ENCODE measurements at regions not wholly inside any gene's neighbourhood (a gene's known extent, or its start where the extent isn't known, plus 50 kb on each side); places are given as distances from the start of the nearest gene placed in this dataset.

DNA sequence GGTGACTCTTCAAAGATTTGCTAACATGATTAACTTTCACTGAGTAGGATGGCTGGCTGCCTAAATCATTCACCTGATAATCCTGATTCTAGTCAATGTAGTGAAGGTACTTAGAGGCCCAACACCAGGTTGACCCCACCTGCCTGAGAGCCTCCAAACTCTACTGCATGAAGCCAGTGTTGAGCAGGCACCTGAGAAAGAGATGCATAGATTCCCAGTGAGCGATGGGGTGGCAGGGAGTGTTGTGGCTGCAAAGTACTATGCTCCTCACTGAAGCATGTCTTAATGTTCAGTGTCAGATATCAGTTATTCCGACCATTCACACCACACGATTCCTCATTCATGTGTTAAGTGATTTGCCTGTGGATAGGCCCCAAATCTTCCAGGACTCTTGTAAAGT is 804.4 kb downstream of the TLE4 start:
- no peak overlapping the region for H3K4me3 ChIP-seq (ENCODE audit: low read depth, low read length)
- DNase-seq (ENCODE audit: low read depth): no peak
- TF ChIP-seq, protein P1, sequence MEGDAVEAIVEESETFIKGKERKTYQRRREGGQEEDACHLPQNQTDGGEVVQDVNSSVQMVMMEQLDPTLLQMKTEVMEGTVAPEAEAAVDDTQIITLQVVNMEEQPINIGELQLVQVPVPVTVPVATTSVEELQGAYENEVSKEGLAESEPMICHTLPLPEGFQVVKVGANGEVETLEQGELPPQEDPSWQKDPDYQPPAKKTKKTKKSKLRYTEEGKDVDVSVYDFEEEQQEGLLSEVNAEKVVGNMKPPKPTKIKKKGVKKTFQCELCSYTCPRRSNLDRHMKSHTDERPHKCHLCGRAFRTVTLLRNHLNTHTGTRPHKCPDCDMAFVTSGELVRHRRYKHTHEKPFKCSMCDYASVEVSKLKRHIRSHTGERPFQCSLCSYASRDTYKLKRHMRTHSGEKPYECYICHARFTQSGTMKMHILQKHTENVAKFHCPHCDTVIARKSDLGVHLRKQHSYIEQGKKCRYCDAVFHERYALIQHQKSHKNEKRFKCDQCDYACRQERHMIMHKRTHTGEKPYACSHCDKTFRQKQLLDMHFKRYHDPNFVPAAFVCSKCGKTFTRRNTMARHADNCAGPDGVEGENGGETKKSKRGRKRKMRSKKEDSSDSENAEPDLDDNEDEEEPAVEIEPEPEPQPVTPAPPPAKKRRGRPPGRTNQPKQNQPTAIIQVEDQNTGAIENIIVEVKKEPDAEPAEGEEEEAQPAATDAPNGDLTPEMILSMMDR (IDR thresholded peaks at IDR 0.05; ENCODE audit: low read depth, low read length): no peak
- no peak for TF ChIP-seq POLR2A (IDR thresholded peaks at IDR 0.05; ENCODE audit: extremely low read depth, insufficient read length)
- TF ChIP-seq, protein P2, sequence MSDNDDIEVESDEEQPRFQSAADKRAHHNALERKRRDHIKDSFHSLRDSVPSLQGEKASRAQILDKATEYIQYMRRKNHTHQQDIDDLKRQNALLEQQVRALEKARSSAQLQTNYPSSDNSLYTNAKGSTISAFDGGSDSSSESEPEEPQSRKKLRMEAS (IDR thresholded peaks at IDR 0.05; ENCODE audit: low read depth, low read length): no peak
- TF ChIP-seq MYC (IDR thresholded peaks at IDR 0.05; ENCODE audit: low read depth, low read length): no peak

DNA sequence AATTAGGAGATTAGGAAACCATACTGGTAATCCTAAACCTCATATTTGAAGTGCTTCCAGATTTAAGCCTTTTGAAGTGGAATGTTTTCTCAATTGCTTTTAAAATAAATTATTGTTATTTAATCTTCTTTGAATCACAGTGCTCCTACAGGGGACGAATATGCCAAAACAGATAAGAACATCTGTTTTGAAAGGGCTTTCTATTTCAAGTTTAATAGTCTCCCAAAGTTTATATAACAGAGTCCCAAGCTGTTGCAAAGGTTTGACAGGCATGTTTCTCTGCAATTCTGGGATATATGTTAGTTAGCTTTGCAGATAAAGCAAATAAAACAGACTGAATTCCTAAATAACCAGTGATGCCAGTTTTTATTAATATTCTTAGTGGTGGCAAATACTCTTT is 803.7 kb downstream of the TLE4 start:
- no peak for DNase-seq (ENCODE audit: low read depth)
- no peak overlapping the region for H3K4me3 ChIP-seq (ENCODE audit: low read depth, low read length)
- TF ChIP-seq, protein P2 (IDR thresholded peaks at IDR 0.05; ENCODE audit: low read depth, low read length): no peak
- TF ChIP-seq, protein P1 (IDR thresholded peaks at IDR 0.05; ENCODE audit: low read depth, low read length): no peak
- TF ChIP-seq MYC (IDR thresholded peaks at IDR 0.05; ENCODE audit: low read depth, low read length) (no peak), POLR2A (IDR thresholded peaks at IDR 0.05; ENCODE audit: extremely low read depth, insufficient read length) (no peak)

DNA sequence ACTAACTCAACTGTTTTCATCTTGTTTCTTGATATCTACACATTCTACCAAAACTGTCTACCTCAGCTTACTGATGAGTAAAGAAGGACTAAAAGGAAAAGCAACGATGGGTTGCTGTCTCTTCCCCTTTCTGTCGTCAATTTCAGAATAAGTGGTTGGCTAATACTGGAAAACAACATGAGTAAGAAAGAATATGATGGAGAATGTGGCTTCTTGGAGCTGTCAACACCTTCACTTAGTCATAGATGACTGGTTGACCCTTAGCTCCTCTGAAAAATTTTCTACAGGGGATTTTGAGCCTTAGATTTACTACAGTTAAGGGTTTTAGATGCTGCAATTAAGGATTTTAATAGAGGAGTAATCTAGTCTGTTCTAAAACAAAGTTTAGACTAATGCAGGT is 797.9 kb downstream of the TLE4 start:
- no peak overlapping the region for H3K4me3 ChIP-seq (ENCODE audit: low read depth, low read length)
- no peak for TF ChIP-seq MYC (IDR thresholded peaks at IDR 0.05; ENCODE audit: low read depth, low read length)
- no peak for DNase-seq (ENCODE audit: low read depth)

DNA sequence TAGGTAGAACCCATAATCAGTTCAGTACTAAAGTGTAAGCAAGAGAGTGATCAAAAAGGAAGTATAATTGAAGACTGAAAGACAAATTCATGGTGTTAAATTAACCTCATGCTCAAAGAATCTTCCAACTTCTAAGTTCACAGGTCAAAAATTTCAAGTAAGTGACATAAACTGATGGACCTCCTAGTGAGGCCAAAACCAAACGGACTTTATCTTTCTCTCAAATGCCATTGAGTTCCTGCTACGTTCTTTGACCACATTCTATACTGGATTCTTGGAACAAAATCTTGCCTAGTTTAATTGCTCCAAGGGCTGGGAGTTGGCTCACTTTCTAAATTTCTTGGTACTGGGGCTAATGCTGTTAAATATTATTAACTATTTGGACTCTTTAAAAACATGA is 794.9 kb downstream of the TLE4 start:
- DNase-seq (ENCODE audit: low read depth): no peak
- TF ChIP-seq, protein P2 (IDR thresholded peaks at IDR 0.05; ENCODE audit: low read depth, low read length): no peak
- TF ChIP-seq MYC (IDR thresholded peaks at IDR 0.05; ENCODE audit: low read depth, low read length) (no peak), POLR2A (IDR thresholded peaks at IDR 0.05; ENCODE audit: extremely low read depth, insufficient read length) (no peak)
- TF ChIP-seq, protein P1 (IDR thresholded peaks at IDR 0.05; ENCODE audit: low read depth, low read length): no peak
- no peak overlapping the region for H3K4me3 ChIP-seq (ENCODE audit: low read depth, low read length)

DNA sequence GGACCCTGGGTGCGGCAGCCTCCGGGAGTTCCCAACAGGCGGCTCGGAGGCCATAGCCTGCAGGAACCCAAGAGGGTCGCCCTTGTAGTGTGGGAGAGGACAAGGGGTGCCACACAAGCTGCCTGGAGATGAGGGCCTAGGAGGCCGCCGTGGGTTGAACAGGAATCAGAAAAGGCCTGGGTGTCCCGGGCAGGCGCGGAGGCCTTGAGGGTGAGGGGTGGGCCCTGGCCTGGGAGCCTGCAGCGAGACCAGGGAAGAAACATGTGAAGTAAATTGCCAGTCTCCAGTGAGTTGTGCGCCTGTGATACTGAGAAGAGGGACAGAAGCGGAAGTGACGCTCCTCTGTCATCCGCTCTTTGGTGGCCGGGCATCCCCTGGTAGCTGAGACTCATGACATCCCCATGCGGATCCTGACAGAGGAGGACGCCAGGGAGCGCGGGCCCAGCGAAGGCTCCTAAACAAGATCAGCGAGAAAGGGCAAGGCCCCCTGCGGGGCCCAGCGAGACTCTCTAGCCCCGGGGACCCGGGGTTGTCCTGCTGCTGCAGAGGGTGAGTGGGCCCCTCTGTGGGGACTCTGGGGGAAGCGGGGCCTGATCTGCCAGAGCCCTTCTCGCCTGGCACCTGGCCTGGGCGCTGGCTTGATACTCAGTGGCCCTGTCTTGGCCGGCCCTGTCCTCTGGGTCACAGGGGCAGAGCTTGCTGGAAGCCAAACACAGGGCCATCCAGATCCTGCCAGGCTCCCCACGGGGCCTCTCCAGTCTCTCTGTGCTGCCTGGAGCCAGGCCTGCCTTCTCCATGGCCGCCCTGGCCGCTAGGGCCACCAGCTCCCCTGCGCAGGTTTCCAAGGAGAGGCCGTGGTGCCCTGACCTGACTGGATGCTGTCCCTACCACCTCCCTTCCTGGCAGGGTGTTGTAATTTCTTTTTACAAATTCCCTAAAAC is 788.4 kb downstream of the TLE4 start:
- no peak overlapping the region for H3K4me3 ChIP-seq (ENCODE audit: low read depth, low read length)
- no peak for DNase-seq (ENCODE audit: low read depth)
- TF ChIP-seq POLR2A (IDR thresholded peaks at IDR 0.05; ENCODE audit: extremely low read depth, insufficient read length): no peak
- TF ChIP-seq, protein P1 (IDR thresholded peaks at IDR 0.05; ENCODE audit: low read depth, low read length): no peak
- no peak for TF ChIP-seq MYC (IDR thresholded peaks at IDR 0.05; ENCODE audit: low read depth, low read length)
- TF ChIP-seq, protein P2 (IDR thresholded peaks at IDR 0.05; ENCODE audit: low read depth, low read length): no peak

DNA sequence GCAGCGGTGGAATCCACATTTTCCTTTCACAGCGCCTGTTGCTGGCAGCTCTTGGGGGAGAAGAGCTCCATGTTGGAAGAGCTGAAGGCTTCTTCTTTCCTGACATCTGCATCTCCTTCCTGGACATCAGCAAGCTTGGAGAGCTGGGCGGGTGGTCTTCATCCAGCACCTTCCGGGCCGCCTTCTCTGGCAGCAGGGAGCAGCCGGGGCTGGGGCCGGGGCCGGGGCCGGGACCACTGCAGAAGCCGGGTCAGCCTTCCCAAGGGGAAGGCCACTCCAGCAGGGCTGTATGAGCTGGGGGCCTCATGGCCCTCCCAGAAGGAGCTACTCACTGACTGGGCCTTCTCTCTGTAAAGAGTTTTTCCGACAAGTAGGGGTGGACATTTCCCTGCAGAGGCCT is 787.5 kb downstream of the TLE4 start:
- no peak overlapping the region for H3K4me3 ChIP-seq (ENCODE audit: low read depth, low read length)
- DNase-seq (ENCODE audit: low read depth): no peak
- TF ChIP-seq, protein P2 (IDR thresholded peaks at IDR 0.05; ENCODE audit: low read depth, low read length): no peak
- TF ChIP-seq MYC (IDR thresholded peaks at IDR 0.05; ENCODE audit: low read depth, low read length): no peak
- no peak for TF ChIP-seq POLR2A (IDR thresholded peaks at IDR 0.05; ENCODE audit: extremely low read depth, insufficient read length)
- TF ChIP-seq, protein P1 (IDR thresholded peaks at IDR 0.05; ENCODE audit: low read depth, low read length): no peak
